HG03135 (cell line): ENCODE measurements at regions not wholly inside any gene's neighbourhood (a gene's known extent, or its start where the extent isn't known, plus 50 kb on each side); places are given as distances from the start of the nearest gene placed in this dataset.

ENCODE experiments used
- ATAC-seq: cut with Tn5 transposase; IDR thresholded peaks from one replicate; pipeline ENCODE4 v1.9.1; 2021; ENCODE audit warnings: mild to moderate bottlenecking, moderate library complexity; ENCODE audit not compliant: unreplicated experiment

GRCh38 chr6:22668307-22668706, 98.9 kb downstream of the HDGFL1 start:
- no peak for ATAC-seq

GRCh38 chr6:22668717-22669116, 99.4 kb downstream of the HDGFL1 start:
- no peak for ATAC-seq

GRCh38 chr6:22670605-22671004, 101.2 kb downstream of the HDGFL1 start:
- ATAC-seq, result no peak

GRCh38 chr6:22673474-22673873, 104.1 kb downstream of the HDGFL1 start:
- ATAC-seq, result no peak

- no peak for ATAC-seq
These were observed 111.6 kb downstream of the HDGFL1 start for GRCh38 chr6:22680950-22681349.

DNA sequence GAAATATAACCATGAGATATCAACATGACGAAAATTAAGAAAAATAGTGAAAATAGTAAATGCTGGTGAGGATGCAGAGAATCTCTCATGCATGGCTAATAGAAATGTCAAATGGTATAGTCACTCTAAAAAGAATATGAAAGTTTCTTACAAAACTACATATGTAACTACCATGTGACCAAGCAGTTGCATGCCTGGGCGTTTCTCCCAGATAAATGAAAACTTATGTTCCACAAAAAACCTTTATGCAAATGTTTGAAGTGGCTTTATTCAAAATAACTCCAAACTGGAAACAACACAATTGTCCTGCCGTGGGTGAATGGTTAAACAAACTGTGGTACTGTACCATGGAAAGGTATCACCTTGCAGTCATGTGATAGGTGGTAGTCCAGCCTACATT, 112.4 kb downstream of the HDGFL1 start:
- ATAC-seq, result no peak

DNA sequence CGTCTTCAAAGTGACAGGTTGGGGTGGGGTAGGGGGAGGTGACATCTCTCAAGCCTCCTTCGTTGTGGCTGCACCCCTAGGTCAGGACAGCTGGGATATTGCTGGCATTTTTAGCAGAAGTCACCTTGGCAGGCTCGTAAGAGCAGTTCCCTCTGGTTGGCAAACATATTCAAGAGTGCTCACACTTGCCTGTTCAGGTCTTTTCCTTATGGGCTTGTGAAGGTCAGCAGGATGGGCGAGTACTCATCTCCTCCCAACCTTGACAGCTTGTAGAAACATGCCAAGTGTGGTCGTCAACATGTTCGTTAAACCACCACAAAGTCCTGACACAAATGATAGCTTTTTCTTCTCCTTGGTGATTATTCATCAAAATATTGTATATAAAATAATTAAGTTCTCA, 113.6 kb downstream of the HDGFL1 start:
- ATAC-seq, result no peak

- ATAC-seq, result no peak
These were observed 121.1 kb downstream of the HDGFL1 start for GRCh38 chr6:22690446-22690845.

GRCh38 chr6:22694092-22694724, 124.8 kb downstream of the HDGFL1 start:
- ATAC-seq, result no peak

- no peak for ATAC-seq
These were observed 127.1 kb downstream of the HDGFL1 start for GRCh38 chr6:22696481-22696880.

- ATAC-seq, result no peak
These were observed 127.9 kb downstream of the HDGFL1 start for GRCh38 chr6:22697306-22697705.

DNA sequence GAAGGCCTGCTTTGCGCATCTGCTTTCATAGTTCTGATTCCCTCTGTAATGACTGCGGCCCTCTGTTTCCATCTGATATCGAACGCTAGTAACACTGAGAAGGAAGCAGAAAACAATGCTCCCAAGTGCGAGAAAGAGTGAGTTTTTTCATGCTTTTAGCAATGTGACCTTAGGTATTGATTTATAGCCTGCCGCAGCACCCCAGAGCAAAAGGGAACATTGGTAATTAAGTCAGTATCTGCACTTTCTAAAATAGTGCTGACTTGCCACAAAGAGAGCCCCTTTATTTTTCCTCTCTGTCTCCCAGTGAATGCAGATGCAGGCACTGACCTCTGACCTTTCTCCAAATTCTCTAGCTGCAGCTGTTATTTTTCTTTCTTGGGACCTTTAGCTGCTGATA, 129.8 kb downstream of the HDGFL1 start:
- ATAC-seq, result no peak

DNA sequence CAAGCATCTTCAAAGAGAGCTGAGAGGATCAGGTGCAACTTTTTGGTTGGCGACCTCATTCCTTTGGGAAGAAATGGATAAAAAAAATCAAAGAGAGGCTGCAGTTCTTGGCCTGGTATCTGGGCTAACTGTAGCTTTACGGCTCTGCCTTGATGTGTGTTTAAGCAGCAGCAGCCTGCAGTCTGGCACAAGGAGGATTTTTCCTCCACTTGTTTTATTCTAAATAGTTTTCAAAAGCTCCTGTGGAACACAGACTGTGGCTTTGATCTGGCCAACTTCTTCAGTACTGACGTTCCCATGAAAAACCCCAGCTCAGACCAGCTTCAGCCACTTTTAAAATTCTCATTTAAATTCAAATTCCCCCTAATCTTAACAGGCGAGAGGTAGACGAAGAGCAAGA, 137.3 kb downstream of the HDGFL1 start:
- no peak for ATAC-seq

- ATAC-seq, result no peak
These were observed 139.1 kb downstream of the HDGFL1 start for GRCh38 chr6:22708469-22708868.

DNA sequence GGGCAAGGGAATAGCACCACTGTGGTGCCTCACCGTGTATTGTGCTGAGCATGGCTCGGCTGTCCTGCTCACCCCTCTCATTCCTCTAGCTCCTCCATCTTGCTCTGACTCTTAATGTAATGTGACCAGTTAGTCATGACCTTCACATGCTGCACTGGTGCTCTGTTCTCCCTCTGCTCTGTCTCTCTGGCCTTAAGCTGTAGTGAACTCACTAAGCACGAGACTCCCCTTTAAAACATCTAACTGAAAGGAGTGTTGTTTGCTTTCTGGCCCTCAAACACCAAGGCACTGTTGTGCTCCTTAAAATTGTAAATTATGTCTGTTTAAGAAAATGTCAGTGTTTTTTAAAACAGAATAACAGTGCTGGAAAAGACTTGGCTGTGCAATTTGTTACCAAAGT, 140.4 kb downstream of the HDGFL1 start:
- no peak for ATAC-seq

- no peak for ATAC-seq
These were observed 147.4 kb downstream of the HDGFL1 start for GRCh38 chr6:22716721-22717120.

- ATAC-seq, result no peak
These were observed 148.5 kb downstream of the HDGFL1 start for GRCh38 chr6:22717915-22718314.

DNA sequence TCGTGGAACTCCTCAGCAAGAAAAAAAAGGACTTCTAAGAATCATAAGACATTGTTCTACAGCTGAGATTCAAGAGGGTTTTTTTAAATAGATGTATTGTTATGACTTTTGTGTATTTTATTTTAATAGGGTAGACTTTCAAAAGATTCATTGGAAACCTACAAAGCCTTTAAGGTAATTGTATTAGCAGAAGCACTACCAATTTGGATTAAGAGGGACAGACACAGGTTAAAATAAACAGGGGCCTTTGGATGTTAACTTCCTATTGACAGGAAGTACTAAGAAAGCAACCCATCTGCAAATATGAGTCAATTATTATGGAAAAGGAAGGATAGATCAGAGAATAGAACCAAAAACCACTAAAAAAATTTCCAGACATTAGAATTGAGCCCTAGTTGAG, 153.5 kb downstream of the HDGFL1 start:
- no peak for ATAC-seq

- ATAC-seq, result no peak
These were observed 157.6 kb downstream of the HDGFL1 start for GRCh38 chr6:22726966-22727365.

DNA sequence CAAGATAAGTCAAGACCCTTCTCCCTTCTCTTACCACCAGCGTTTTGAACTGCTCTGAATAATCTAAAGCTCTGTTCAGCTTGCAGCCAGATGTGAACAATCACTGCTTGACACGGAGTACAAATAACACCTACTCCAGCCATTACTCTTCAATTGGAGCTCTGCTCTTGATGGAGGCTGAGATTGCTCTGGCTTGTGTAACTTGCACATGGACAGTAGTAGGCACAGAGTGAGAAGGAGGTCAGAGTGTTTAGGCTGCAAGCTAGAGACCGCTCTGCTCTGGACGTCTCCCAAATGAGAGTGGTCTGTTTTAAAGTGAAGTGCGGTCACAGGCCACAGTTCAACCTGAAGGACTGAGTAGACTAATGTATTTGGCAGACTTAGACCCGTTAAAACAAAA, 158.3 kb downstream of the HDGFL1 start:
- no peak for ATAC-seq

DNA sequence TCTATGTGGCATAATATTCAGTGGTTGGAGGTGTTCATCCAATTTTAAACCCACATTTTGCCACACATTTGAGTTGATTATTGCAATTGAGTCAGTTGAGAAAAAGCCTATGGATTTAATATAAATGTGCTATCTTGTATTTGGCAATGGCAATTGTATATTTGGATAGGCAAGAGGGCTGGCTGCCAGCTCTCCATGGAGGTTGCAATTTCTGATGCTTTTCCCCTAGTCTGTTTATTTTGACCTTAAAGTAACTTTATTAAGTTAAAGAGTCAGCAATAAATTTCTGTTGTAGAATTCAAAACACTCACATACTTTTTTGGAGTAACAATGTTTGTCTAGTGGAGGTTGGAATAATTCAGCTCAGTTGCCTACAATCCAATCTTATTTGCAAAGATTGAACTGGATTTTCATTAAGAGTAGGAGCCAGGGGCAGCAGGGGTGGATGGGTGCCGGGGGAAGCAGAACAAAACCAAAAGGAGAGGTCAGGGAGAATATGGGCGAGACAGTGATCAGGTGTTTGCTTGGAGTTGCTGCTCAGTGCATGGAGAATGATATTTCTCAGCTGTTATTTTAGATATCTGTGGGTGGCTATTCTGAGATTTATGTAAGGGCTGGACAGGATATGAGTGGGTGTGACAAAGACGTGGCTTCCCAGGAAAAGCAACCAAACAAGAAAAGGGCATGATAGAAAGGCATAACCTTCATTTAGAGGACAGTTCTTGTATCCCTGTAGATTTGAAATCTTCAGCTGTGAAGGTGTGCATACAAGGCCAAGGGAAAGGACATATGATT, 163.0 kb downstream of the HDGFL1 start:
- no peak for ATAC-seq

DNA sequence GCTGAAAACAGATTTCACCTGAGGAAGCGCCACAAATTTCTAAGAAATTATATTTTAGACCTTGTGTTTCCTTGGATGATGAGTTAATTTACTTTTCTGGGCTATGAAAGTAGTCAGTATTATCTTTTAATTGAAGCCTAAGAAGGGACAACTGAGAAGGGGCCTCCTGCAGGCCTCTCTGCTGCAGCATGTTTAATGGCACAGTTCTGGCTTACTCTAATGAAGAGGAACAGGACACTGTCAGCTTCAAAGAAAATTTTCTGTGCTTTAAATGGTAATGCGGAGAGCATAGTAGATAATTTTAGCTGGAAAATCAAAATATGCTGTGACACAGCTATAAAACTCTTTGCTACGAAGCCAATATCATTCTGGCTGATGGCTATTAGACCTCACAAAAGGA, 167.4 kb downstream of the HDGFL1 start:
- ATAC-seq, result no peak

DNA sequence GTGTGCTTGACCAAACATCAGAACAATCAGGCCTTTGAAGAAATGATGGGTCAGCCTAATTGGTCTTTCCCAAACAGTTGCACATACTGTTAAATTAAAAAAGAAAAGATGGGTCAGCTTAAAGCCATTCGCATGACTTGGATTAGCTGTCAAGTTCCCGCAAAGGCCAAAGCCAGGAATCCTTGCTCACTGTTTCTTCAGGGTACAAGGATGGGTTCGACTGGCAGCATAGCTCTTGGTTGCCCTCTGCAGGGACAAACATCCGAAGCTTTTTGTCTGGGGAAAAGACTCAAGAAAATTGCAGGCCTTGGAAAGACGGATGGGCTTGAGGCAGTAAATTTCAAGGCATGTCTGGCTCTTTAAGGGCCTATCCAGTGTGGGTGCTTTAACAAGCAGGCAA, 168.0 kb downstream of the HDGFL1 start:
- no peak for ATAC-seq
